Stimulated activated CD8-positive, alpha-beta memory T cell treated with anti-CD3 and anti-CD28 coated beads, Interleukin-4, amount 100 ng/mL, for 24 hours (primary cell): ENCODE measurements at regions not wholly inside any gene's neighbourhood (a gene's known extent, or its start where the extent isn't known, plus 50 kb on each side); places are given as distances from the start of the nearest gene placed in this dataset.
"Not testable (repeated sequence)": the region's sequence is repeated elsewhere in the genome, so short reads cannot be mapped to it uniquely, and the experiment has no call there.

Source experiments
- DNase-seq: peaks from one replicate; pipeline ENCODE4 v3.0.0-alpha.2; 2020; ENCODE audit warnings: low read depth

GRCh38 chr5:113652161-113652560 is 138.7 kb downstream of the YTHDC2 start:
- no peak for DNase-seq

- DNase-seq: no peak
Measured at GRCh38 chr5:113654828-113655227, 141.3 kb downstream of the YTHDC2 start.

- no peak for DNase-seq
Measured at GRCh38 chr5:113660206-113660605, 146.7 kb downstream of the YTHDC2 start.

GRCh38 chr5:113660706-113661250 is 147.3 kb downstream of the YTHDC2 start:
- DNase-seq: no peak

- DNase-seq: peak; percentile 5
Measured at GRCh38 chr5:113663879-113664541, 150.5 kb downstream of the YTHDC2 start.

- DNase-seq: no peak
Measured at GRCh38 chr5:113673041-113673440, 159.5 kb downstream of the YTHDC2 start.

- no peak for DNase-seq
Measured at GRCh38 chr5:113675166-113675565, 161.7 kb downstream of the YTHDC2 start.

- DNase-seq: no peak
Measured at GRCh38 chr5:113678202-113678601, 164.7 kb downstream of the YTHDC2 start.

- no peak for DNase-seq
Measured at GRCh38 chr5:113678924-113679575, 165.6 kb downstream of the YTHDC2 start.

- no peak for DNase-seq
Measured at GRCh38 chr5:113680534-113680933, 167.0 kb downstream of the YTHDC2 start.

GRCh38 chr5:113682497-113683136 is 169.1 kb downstream of the YTHDC2 start:
- no peak for DNase-seq

GRCh38 chr5:113683211-113683610 is 169.7 kb downstream of the YTHDC2 start:
- no peak for DNase-seq

- DNase-seq: no peak
Measured at GRCh38 chr5:113686599-113686998, 173.1 kb downstream of the YTHDC2 start.

GRCh38 chr5:113689647-113690046 is 176.2 kb downstream of the YTHDC2 start:
- DNase-seq: no peak

- DNase-seq: no peak
Measured at GRCh38 chr5:113692466-113692865, 179.0 kb downstream of the YTHDC2 start.

- DNase-seq: no peak
Measured at GRCh38 chr5:113692891-113693457, 179.5 kb downstream of the YTHDC2 start.

GRCh38 chr5:113693701-113694100 is 180.2 kb downstream of the YTHDC2 start:
- no peak for DNase-seq

- no peak for DNase-seq
Measured at GRCh38 chr5:113694576-113694975, 181.1 kb downstream of the YTHDC2 start.

GRCh38 chr5:113703266-113703665 is 189.8 kb downstream of the YTHDC2 start:
- DNase-seq: no peak

- DNase-seq: no peak
Measured at GRCh38 chr5:113705657-113706056, 192.2 kb downstream of the YTHDC2 start.

- DNase-seq: no peak
Measured at GRCh38 chr5:113713051-113713450, 199.6 kb downstream of the YTHDC2 start.

- not testable (repeated sequence) for DNase-seq
Measured at GRCh38 chr5:113715921-113716320, 202.4 kb downstream of the YTHDC2 start.

GRCh38 chr5:113719549-113719948 is 206.1 kb downstream of the YTHDC2 start:
- DNase-seq: no peak
